Endothelial cell of umbilical vein (primary cell): ENCODE measurements at regions not wholly inside any gene's neighbourhood (a gene's known extent, or its start where the extent isn't known, plus 50 kb on each side); places are given as distances from the start of the nearest gene placed in this dataset.

Experiments used
- BruUV-seq: library from RNA; stranded (reverse); fragments of 400-500 nt; replicated peaks from 2 replicates; lab custom pipeline; 2021; lab: Mats Ljungman, UMichigan
- CTCF ChIA-PET: fragments of 300-600, 350-600 bp; sonication (Branson Sonifier 250); formaldehyde crosslinking; loops from one replicate; lab custom pipeline; 2021; ENCODE audit warnings: antibody characterized with exemption, inconsistent platforms; lab: Charles Lee
- POLR2A ChIA-PET: fragments of 300-600, 350-600 bp; sonication (Branson Sonifier 250); formaldehyde crosslinking; loops from one replicate; lab custom pipeline; 2021; ENCODE audit warnings: antibody characterized with exemption, inconsistent platforms; lab: Charles Lee
- DNase-seq: peaks from one replicate; pipeline ENCODE4 v3.0.0-alpha.2; 2011; ENCODE audit warnings: low read depth, low spot score
- FAIRE-seq: peaks from 2 replicates; lab custom pipeline; 2011; peaks lifted over from hg19 to GRCh38; lab: Jason Lieb, UNC
- H2AFZ ChIP-seq: 2 replicates; pipeline ENCODE4 v1.6.0; 2012; ENCODE audit warnings: low read depth, low read length, control low read depth, inconsistent platforms
- H3K27ac ChIP-seq: 2 replicates; pipeline ENCODE4 v1.5.1; 2011; ENCODE audit warnings: low read depth, mild to moderate bottlenecking, control low read depth, low read length, moderate library complexity; ENCODE audit not compliant: insufficient read depth
- H3K27me3 ChIP-seq, 2 experiments: 2 replicates each; pipeline versions ENCODE4 v1.6.0 to v1.6.1; 2011; ENCODE audit warnings: low read length in 2 of 2, mixed read lengths in 1 of 2; ENCODE audit not compliant: control insufficient read depth in 2 of 2, insufficient read depth in 2 of 2
- H3K36me3 ChIP-seq, 2 experiments: 2 replicates in 1 of 2; 3 replicates in 1 of 2; pipeline ENCODE4 v1.5.1; 2011; ENCODE audit warnings: low read length in 2 of 2, mild to moderate bottlenecking in 1 of 2, moderate library complexity in 1 of 2; ENCODE audit not compliant: control insufficient read depth in 2 of 2, insufficient read depth in 2 of 2; ENCODE audit errors: extremely low read depth in 1 of 2
- H3K4me1 ChIP-seq: 3 replicates; pipeline ENCODE4 v1.5.1; 2011; ENCODE audit warnings: mild to moderate bottlenecking, low read length; ENCODE audit not compliant: control insufficient read depth, insufficient read depth; ENCODE audit errors: extremely low read depth
- H3K4me2 ChIP-seq: 2 replicates; pipeline ENCODE4 v1.6.1; 2011; ENCODE audit warnings: low read length, control low read depth, mixed read lengths; ENCODE audit not compliant: insufficient read depth
- H3K4me3 ChIP-seq, 3 experiments: fragments of 200-600 bp in 1 of 3; sonication (generic), shearing (Covaris generic) in 1 of 3; replicated peaks in 1 of 3; 2 replicates each; pipeline ENCODE4 v1.5.1; 2011 to 2016; ENCODE audit warnings: control low read depth in 3 of 3, low read length in 3 of 3, mild to moderate bottlenecking in 2 of 3, inconsistent platforms in 1 of 3, low read depth in 1 of 3, moderate library complexity in 1 of 3; ENCODE audit not compliant: insufficient read depth in 1 of 3
- H3K79me2 ChIP-seq: 2 replicates; pipeline ENCODE4 v1.6.0; 2012; ENCODE audit warnings: low read length, inconsistent platforms; ENCODE audit not compliant: control insufficient read depth, insufficient read depth
- H3K9ac ChIP-seq: replicated peaks from 2 replicates; pipeline ENCODE3; 2011; ENCODE audit warnings: low read length, control low read depth; ENCODE audit not compliant: insufficient read depth; ENCODE audit errors: extremely low read depth
- H3K9me1 ChIP-seq: replicated peaks from 3 replicates; pipeline ENCODE4 v1.6.0; 2011; ENCODE audit warnings: mild to moderate bottlenecking, low read length; ENCODE audit not compliant: control insufficient read depth, insufficient read depth; ENCODE audit errors: extremely low read depth
- H3K9me3 ChIP-seq: replicated peaks from 2 replicates; pipeline ENCODE4 v1.5.1; 2012; ENCODE audit warnings: low read length, inconsistent platforms; ENCODE audit not compliant: control insufficient read depth, insufficient read depth
- H4K20me1 ChIP-seq: replicated peaks from 2 replicates; pipeline ENCODE3; 2011; ENCODE audit warnings: mild to moderate bottlenecking, low read length; ENCODE audit not compliant: control insufficient read depth, insufficient read depth; ENCODE audit errors: extremely low read depth
- FOS ChIP-seq: IDR thresholded peaks from 2 replicates; pipeline ENCODE4 v1.6.1; 2011; ENCODE audit warnings: mild to moderate bottlenecking, low read length, moderate library complexity, borderline replicate concordance; ENCODE audit not compliant: insufficient read depth
- GATA2 ChIP-seq: IDR thresholded peaks from 2 replicates; pipeline ENCODE4 v1.7.0; 2011; ENCODE audit warnings: low read depth, mild to moderate bottlenecking, moderate library complexity, mixed read lengths, low read length; ENCODE audit not compliant: insufficient read length, insufficient read depth
- JUN ChIP-seq: IDR thresholded peaks from 2 replicates; pipeline ENCODE4 v1.6.1; 2011; ENCODE audit warnings: borderline replicate concordance, low read depth; ENCODE audit not compliant: insufficient read length, insufficient read depth
- MYC ChIP-seq: IDR thresholded peaks from one replicate; pipeline ENCODE4 v1.6.1; 2011; ENCODE audit warnings: mild to moderate bottlenecking, low read depth, low read length
- POLR2A ChIP-seq: IDR thresholded peaks from 2 replicates; pipeline ENCODE4 v1.6.1; 2012; ENCODE audit warnings: low read depth, mild to moderate bottlenecking, control low read depth, low read length
- POLR2AphosphoS5 ChIP-seq: IDR thresholded peaks from 2 replicates; pipeline ENCODE4 v1.6.1; 2012; ENCODE audit warnings: low read depth, mild to moderate bottlenecking, control low read depth, low read length, moderate library complexity; ENCODE audit not compliant: insufficient read depth
- dilution Hi-C: fragments of 300-500 bp; cut with MboI; formaldehyde crosslinking; loops from one replicate; pipeline ENCODE4 v1.15.0; 2019; ENCODE audit warnings: low sequenced_read_pairs; ENCODE audit not compliant: extremely low pct_ligation_motif_present
- intact Hi-C: fragments of 100-400 bp; cut with micrococcal nuclease; formaldehyde crosslinking; loops from one replicate; pipeline ENCODE4 v1.10.0; 2022
- TF ChIP-seq, protein P1 (sequence below), 2 donors: IDR thresholded peaks; 1 replicate in 1 of 2; 2 replicates in 1 of 2; pipeline ENCODE4 v1.5.1; 2011; ENCODE audit warnings: low read length in 2 of 2, mild to moderate bottlenecking in 2 of 2, moderate library complexity in 2 of 2, control low read depth in 1 of 2, inconsistent platforms in 1 of 2, low read depth in 1 of 2; ENCODE audit not compliant: insufficient read depth in 1 of 2; ENCODE audit errors: extremely low read depth in 1 of 2

DNA sequence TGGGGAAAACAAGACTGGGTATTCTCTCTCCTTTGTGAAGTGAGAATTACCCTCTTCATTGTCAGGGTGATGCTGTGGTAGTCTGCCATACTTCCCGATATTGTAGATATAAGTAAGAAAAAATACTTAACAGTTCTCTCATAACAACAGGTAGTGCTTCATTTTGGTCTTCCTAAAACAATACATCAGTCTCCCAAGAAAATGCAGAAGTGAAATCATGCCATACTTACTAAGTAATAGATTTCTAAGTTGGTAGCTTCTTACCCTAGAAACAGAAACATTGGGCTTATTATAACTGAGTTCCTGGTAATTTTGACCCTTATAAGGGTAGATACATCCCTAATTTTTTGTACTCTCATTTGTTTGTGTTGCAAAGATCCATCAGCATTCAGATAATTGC, 460.7 kb upstream of the DCC start:
- TF ChIP-seq GATA2: no peak
- TF ChIP-seq FOS: no peak
- no peak for TF ChIP-seq POLR2AphosphoS5
- TF ChIP-seq MYC: no peak
- TF ChIP-seq, protein P1, sequence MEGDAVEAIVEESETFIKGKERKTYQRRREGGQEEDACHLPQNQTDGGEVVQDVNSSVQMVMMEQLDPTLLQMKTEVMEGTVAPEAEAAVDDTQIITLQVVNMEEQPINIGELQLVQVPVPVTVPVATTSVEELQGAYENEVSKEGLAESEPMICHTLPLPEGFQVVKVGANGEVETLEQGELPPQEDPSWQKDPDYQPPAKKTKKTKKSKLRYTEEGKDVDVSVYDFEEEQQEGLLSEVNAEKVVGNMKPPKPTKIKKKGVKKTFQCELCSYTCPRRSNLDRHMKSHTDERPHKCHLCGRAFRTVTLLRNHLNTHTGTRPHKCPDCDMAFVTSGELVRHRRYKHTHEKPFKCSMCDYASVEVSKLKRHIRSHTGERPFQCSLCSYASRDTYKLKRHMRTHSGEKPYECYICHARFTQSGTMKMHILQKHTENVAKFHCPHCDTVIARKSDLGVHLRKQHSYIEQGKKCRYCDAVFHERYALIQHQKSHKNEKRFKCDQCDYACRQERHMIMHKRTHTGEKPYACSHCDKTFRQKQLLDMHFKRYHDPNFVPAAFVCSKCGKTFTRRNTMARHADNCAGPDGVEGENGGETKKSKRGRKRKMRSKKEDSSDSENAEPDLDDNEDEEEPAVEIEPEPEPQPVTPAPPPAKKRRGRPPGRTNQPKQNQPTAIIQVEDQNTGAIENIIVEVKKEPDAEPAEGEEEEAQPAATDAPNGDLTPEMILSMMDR (IDR thresholded peaks at IDR 0.05; ENCODE audit: extremely low read depth in 1 of 2, insufficient read depth in 1 of 2, low read depth in 1 of 2, low read length in 2 of 2): no peak
- TF ChIP-seq JUN: no peak
- ChIA-PET POLR2A (no interaction called here), CTCF (no interaction called here)
- dilution Hi-C loops: no loop called here
- intact Hi-C loops: no loop called here
- Histone ChIP-seq H4K20me1 (no peaks in the 10 kb centered on the region), H3K9me3 (peaks cover 2% of the 10 kb centered on the region), H3K36me3 (no peaks in the 10 kb centered on the region), H3K9ac (no peak overlapping the region), H3K27ac (no peak overlapping the region), H3K4me2 (no peak overlapping the region), H3K4me1 (no peaks in the 10 kb centered on the region), H2AFZ (no peak overlapping the region), H3K9me1 (no peaks in the 10 kb centered on the region), H3K4me3 (no peak overlapping the region), H3K27me3 (no peaks in the 10 kb centered on the region), H3K79me2 (no peaks in the 10 kb centered on the region)
- no peak for DNase-seq
- no TSS peak for BruUV-seq
- no peak for FAIRE-seq

DNA sequence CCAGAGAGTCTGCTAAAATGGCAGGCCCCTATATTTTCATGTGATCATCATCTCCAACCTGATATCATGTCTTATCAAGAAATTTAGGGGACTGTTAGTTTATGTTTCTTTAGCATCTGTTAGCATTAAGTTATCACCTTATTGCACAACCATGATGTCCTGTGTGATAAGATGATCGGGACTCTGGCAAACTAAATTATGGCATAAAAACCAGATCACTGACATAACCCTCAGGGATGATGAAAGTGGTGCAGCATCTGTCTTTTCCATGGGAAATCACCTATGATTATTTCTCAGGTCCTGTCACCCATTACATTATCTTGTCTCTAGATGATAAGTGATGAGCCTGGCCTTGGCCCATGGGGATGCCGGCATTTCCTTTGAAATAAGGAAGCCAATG, 458.6 kb upstream of the DCC start:
- H3K9ac ChIP-seq: no peak overlapping the region
- no peak overlapping the region for H3K4me3 ChIP-seq
- H3K27ac ChIP-seq: no peak overlapping the region
- no peak for TF ChIP-seq POLR2A
- TF ChIP-seq, protein P1 (IDR thresholded peaks at IDR 0.05; ENCODE audit: extremely low read depth in 1 of 2, insufficient read depth in 1 of 2, low read depth in 1 of 2, low read length in 2 of 2): no peak
- dilution Hi-C loops: no loop called here
- no peaks in the 10 kb centered on the region for H3K4me1 ChIP-seq
- no TSS peak for BruUV-seq
- H4K20me1 ChIP-seq: no peaks in the 10 kb centered on the region
- ChIA-PET POLR2A (no interaction called here), CTCF (no interaction called here)
- H3K36me3 ChIP-seq: no peaks in the 10 kb centered on the region
- intact Hi-C loops: no loop called here
- H3K9me3 ChIP-seq: peaks cover 4% of the 10 kb centered on the region
- H2AFZ ChIP-seq: no peak overlapping the region
- no peaks in the 10 kb centered on the region for H3K27me3 ChIP-seq
- DNase-seq: no peak
- H3K9me1 ChIP-seq: no peaks in the 10 kb centered on the region
- no peaks in the 10 kb centered on the region for H3K79me2 ChIP-seq
- FAIRE-seq: no peak
- H3K4me2 ChIP-seq: no peak overlapping the region
